GM19043 (cell line): ENCODE measurements at regions not wholly inside any gene's neighbourhood (a gene's known extent, or its start where the extent isn't known, plus 50 kb on each side); places are given as distances from the start of the nearest gene placed in this dataset.

Experiments used
- ATAC-seq: cut with Tn5 transposase; IDR thresholded peaks from one replicate; pipeline ENCODE4 v1.9.1; 2021; ENCODE audit warnings: low read depth; ENCODE audit not compliant: unreplicated experiment

- ATAC-seq, result no peak
Observed at GRCh38 chr18:26705757-26706156, 157.4 kb upstream of the KCTD1 start.

GRCh38 chr18:26703170-26703930 is 155.0 kb upstream of the KCTD1 start:
- ATAC-seq, result no peak

DNA sequence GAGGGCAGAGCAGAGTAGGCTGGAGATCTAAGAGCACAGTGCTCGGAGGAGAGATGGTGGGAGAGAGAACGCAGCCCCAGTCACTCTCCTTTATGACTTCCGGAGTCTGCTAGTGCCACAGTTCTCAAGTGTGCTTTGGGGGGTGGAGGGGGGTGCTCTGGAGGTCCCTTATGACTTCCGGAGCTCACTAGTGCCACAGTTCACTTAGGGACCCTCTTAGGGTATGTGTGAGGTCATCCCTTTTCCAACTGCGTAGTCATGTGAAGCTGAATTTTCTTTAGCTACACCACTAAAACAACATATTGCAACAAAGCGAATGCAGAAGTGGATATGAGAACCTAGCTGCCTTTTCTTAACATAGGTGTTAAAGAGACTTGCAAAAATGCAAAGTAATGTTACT is 153.7 kb upstream of the KCTD1 start:
- ATAC-seq, result no peak

DNA sequence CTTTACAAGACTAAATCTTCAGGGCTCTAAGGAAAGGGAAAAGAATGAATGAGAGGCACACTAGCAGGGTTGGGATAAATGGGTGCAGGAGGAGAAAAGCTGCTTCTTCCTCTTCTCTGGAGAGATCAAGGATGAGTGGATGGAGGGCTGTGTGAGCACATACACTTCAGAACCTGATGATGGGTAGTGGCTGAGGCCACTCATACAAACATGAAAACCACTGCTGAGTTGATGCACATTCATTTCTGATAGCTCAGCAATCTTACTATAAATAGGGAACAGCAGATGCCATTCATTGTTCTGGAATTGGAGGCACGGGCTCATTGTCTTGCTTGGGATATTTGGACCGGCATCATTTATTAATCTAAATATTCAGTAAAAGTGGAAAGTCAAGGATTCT is 152.4 kb upstream of the KCTD1 start:
- no peak for ATAC-seq

GRCh38 chr18:26700201-26700600 is 151.8 kb upstream of the KCTD1 start:
- no peak for ATAC-seq

DNA sequence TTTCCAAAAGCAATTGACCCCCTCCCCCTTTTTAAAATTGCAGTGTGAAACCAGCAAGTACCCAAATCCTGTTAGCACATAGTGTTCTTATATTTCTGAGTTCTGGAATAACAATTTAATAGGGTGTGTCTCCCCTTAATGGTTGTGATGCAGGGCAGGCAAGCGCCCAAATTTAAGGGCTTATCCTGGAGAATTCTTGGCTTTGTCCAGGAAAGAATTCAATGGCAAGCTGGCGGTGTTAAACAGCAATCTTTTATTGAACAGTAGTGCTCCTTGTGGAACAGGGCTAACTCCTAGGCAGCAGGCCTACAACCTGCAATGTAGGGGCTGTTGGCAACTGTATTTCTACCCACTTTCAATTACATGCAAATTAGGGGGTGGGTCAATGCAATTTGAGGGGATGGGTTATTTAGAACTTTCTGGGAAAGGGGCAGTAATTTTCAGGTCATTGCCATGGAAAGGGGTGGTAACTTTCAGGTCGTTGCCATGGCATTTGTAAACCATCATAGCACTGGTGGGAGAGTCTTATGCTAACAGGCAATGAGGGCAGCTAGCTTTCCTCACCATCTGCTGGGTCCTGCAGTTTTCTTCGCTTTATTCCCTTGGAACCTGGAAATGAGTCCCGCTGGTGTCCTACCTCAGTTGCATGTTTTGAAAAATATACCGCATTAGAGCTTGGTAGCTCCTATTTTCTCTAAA is 149.0 kb upstream of the KCTD1 start:
- no peak for ATAC-seq

DNA sequence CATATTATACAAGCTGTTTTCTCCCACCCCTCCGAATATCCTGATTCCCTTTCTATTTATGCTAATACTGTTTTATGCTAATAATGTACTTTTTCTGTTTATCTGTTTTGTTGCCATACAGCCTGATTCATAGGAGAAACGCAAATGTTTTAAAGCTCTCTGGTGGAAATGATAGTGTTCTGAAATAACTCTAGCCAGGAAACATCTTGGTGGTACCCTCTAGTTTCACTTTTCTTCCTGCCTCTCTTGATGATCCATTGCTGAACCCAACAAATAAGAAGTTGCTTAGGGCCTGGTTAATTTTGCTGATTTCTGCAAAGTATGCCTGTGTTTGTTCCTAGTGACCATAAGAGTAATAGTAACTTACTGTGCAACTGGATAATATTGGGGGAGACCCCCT is 148.4 kb upstream of the KCTD1 start:
- ATAC-seq, result no peak

- no peak for ATAC-seq
Observed at GRCh38 chr18:26696308-26696707, 148.0 kb upstream of the KCTD1 start.

GRCh38 chr18:26689226-26689879 is 141.0 kb upstream of the KCTD1 start:
- ATAC-seq, result no peak

- ATAC-seq, result no peak
Observed at GRCh38 chr18:26686532-26686931, 138.2 kb upstream of the KCTD1 start.

GRCh38 chr18:26685438-26686157 is 137.2 kb upstream of the KCTD1 start:
- ATAC-seq, result no peak

DNA sequence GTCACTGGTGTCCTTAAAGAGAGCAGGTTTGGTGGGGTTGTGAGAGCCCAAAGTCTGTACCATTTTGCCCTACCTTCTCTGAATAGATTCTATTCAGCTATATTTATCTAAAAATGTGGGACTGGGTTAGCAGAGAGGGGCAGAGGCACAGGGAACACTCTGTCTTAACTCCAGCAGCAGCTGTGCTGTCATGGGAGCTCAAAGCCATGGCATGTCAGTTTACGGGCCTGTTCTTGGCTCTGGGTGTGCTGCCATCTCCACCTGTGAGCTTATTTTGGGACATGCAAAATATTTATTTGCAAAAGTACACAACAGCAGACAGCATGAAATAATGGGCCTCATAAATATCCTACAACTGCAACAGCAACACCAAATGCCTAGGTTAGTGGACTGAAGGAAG is 129.6 kb upstream of the KCTD1 start:
- no peak for ATAC-seq

DNA sequence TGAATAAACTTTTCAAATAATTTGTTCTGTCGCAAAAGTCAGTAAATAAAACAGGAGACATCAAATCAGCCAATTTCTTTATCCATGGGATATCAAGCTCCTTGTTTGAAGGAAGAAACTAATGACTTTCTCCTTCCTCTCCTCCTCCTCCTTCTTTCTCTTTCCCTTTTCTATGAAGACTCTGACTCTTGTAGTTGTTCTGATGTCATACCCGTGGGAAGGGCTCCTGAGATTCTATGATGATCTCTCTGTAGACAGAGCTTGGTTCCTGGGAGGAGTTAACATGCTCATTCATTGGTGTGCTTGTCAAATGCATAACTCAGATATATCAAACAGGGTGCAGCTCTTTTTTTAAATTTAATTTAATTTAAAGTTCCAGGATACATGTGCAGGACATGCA is 118.7 kb upstream of the KCTD1 start:
- ATAC-seq, result no peak

- ATAC-seq, result no peak
Observed at GRCh38 chr18:26662996-26663395, 114.6 kb upstream of the KCTD1 start.

- ATAC-seq, result no peak
Observed at GRCh38 chr18:26657631-26658581, 109.6 kb upstream of the KCTD1 start.

DNA sequence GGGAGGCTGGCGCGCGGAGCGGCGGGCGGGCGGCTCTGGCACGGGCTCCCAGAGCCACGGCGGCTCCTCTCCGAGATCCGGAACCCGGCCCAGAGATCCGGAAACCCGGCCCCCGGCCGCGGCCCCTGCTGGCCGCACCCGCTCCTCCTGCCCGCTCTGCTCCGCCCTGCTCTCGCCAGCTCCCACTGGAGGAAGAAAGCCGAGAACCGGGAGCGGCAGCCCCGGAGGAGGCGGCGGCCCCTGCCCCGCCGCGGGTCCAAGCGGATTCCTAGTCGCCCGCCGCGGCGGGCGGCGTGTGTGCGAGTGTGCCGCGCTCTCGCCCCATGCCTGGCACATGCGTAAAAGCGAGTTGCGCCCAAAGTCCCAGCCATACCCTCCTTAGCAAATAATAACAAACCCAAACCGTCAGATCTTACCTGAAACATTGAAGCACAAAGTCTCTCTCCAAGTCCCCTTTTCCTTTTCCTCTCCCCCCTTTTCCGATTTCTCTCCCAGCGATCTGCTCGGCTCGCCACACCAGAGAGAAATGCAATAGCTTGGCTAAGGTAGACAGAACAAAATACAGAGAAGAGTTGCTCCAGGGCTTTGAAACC is 108.7 kb upstream of the KCTD1 start:
- no peak for ATAC-seq

DNA sequence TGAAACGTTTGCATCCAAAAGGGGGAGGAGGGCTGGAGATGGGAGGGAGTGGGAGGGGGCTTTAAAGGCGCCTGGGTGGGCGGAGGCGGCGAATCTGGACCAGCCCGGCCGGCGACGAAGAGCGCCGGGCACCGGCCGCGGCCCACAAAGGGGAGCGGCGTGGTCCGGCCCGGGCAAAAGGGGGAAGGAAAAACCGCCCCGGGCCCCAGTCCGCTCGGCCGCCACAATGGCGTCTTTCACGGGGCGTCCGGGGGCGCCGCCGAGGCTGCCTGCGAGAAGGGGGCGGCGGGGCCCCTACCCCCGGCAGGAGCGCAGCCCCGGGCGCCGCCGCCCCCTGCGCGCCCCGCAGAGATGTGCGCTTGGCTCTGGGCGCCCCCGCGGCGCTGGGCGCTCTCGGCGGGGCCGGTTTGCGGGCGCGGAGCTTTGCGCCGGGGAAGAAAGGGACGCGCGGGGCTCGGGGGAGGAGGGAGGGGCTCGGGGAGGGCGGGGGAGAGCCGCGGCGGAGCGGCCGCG is 108.1 kb upstream of the KCTD1 start:
- ATAC-seq, result no peak

DNA sequence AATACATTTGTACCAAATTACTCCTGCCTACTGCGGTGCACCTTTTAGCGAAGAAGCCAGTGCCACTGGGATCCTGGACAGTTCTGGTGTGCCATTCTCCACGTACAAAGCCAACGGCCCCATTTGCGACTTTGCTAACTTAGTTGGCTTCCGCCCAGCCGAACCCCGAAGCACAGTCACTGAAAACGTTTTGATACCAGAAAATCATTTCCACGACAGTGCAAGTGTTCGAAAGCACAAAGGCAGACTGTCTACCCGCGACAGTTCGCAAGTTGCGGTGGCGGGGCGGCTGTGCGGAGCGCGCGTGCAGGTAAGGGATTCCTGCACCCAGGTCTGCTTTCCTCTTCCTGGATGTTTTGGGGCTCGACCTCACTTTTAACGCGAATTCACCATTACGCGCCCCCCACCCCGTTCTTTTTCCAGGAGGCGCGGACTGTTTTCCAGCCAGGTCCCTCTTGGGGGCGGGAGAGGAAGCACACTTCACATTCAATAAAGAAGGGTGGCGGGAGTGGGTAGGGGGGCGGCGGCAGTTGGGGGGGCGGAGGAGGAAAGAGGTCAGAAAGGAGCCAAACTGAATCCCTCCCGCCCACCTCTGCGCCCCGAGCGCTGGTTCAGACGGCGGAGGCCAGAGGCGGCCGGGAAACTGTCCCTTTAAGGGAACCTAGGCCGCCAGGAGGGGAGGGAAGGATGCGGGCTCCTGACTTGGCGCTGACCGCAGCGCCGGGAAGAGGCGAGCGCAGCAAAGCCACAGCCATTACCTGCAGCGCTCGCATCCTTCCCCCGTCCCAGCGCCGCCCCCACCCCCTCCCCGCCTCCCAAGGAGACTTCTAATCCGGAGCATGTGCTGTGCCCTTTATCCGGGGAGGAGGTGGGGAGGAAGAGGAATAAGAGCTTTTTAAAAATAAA is 107.4 kb upstream of the KCTD1 start:
- no peak for ATAC-seq
